GM21360 (cell line): ENCODE measurements at regions not wholly inside any gene's neighbourhood (a gene's known extent, or its start where the extent isn't known, plus 50 kb on each side); places are given as distances from the start of the nearest gene placed in this dataset.

Source experiments
- ATAC-seq: cut with Tn5 transposase; IDR thresholded peaks from one replicate; pipeline ENCODE4 v1.9.1; 2021; ENCODE audit warnings: mild to moderate bottlenecking, moderate library complexity; ENCODE audit not compliant: unreplicated experiment

DNA sequence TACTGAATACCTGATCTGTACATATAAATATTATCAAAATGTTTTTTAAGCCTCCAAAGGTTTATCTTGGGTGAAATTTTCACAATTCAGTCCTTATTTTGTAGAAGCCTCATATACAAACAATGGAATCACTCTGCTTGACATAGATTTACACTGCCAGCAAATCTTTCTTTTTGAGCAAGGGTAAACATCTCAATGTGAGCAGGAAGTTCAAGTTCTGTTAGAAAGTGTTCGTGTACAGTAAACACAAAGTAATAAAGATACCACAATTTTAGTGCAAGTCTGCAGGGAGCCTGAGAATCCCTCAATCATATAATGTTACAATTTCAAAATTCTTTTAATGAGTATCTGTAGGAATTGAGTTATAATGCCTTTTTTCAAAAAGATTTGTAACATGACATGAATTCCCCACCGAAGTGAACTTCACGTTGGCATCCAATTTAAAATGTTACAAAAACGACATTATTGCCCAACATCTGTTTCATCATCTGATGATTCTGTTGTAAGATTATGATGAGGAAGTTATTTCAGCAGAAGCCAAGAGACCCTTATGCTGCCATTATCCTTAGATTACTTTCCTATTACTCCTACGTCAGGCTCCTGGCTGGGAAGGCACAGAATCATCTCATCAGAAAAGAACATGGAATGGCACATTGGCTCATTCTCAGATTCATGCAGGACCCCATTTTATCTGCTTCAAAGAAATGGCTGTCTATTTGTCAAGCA lies 283.9 kb upstream of the ACVR2A start:
- no peak for ATAC-seq

GRCh38 chr2:147559070-147559725 lies 285.6 kb upstream of the ACVR2A start:
- ATAC-seq: no peak

- no peak for ATAC-seq
Measured at GRCh38 chr2:147558620-147559019, 286.2 kb upstream of the ACVR2A start.

DNA sequence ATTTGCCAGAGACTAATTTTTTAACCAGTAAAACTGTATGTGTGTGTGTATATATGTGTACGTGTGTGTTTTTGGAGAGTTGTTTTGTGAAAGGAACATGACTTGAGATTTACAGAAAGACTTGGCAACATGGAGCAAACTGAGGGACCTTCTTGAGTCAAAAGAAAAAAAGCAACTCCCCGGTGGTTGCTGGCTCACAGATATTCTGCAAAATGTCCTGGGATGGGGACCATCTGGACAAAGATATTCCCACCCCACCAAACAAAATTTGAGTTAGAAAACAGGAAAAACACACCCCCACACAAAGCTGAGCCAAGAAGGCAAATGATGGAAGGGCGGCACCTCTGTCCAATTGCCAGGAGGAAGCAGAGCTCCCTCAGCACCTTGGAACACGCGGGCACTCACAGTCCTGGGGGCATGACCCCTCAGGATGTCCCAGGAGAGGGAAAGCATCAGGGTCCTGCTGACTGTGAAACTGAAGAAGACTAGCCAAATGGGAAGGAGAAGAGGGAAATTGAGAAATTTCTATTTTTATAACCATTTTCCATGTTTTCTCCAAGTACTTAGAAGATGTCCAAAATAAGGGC lies 290.2 kb upstream of the ACVR2A start:
- ATAC-seq: no peak

GRCh38 chr2:147553775-147554271 lies 291.0 kb upstream of the ACVR2A start:
- ATAC-seq: no peak

DNA sequence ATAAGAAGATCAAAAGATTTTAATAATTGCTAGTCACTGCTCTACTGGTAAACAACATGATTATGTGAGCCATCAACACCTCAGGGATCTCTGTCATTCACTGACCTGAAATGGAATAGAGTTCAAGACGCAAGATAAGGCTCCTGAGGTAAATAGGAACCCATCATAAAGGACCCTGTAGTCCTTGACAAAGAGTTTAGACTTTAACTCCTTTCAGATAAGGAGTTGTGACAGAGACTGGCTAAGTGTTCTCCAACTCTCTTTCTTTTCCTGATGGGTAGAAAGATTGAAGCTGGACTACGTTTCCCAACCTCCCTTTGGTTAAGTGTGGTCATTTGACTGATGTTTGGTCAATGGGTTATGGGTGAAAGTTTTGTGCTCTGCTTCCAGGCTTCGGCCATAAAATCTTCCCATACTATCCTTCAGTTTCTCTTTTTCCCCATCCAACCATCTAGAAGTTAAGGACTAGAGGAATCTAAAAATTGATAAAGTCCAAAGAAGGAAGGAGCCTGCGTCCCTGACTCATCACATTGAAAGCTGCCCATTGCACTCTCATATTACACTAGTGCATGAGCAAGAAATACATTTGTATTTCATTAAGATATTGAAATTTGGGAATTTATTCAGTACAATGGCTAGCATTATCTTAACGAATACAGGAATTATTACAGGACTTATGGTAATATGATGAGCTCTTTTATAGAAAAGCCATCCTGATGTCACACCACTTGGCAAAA lies 293.7 kb upstream of the ACVR2A start:
- no peak for ATAC-seq

GRCh38 chr2:147549054-147549453 lies 295.8 kb upstream of the ACVR2A start:
- no peak for ATAC-seq

DNA sequence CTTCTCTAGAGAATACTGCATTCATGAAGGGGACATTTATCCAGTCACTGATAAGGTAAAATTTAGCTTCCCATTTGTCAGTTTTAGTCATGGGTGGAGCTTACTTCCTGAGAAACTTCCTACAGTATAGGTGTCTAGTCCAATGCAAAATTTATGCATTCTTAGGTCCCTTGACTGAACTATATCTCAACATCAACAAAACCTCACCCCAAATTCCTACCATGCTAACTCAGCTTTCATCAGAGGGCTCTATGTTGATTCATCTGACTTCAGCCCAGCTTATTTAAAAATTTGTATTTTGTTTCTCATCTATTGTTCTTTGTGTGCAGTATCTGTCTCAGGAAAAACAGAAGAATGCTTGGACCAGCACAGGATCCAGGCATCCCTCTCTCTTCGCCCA lies 296.4 kb upstream of the ACVR2A start:
- no peak for ATAC-seq

GRCh38 chr2:147547440-147547839 lies 297.4 kb upstream of the ACVR2A start:
- ATAC-seq: no peak

GRCh38 chr2:147546109-147546508 lies 298.7 kb upstream of the ACVR2A start:
- no peak for ATAC-seq

DNA sequence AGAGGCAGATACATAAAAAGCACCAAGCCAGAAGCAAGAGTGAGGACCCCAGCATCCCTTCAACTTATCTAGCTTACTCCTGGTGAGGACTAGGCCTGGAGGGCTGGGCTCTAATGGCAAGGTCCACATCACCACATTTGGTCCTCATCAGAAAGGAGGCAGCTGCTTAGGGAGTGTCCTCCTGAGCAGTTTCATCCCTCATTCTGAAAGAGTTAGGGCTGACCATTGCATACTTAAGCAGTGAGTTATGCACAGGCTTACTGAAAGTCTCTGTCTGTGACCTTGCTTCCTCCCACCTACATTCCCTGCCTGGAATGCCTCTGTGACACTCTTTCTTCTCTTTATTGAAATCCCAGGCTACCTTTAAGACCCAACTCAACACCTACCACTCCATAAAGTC lies 301.8 kb upstream of the ACVR2A start:
- no peak for ATAC-seq

- ATAC-seq: no peak
Measured at GRCh38 chr2:147542351-147542750, 302.5 kb upstream of the ACVR2A start.

DNA sequence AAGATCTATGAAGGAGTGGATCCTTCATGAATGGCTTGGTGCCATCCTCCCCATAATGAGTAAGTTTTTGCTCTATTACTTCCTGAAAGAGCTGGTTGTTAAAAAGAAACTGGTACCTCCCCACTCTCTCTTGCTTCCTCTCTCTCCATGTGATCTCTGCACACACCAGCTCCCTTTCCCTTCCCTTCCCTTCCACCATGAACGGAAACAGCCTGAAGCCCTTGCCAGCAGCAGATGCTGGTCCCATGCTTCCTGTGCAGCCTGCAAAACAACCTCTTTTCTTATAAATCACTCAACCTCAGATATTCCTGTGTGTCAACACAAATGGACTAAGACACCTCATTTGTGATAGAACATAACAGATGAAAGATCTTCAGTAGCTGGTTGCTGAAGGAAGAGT lies 303.5 kb upstream of the ACVR2A start:
- no peak for ATAC-seq

DNA sequence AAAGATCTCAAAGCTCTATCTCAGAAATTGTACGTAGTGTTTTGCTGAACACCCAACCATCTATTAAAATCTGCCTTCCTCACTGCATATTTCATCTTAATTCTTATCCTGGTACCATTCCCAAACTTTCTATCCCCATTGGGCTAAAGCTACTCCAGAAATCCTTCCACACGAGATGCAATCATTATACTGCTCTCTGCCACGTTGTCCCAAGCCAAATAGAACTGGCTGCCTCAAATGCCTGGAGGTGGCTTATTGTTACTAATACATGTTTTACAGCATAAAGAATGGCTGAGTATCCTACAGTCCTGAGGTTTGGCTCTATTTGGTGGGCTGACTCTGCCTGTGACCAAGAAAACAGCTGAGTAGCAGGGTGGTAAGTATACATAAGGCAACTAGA lies 306.0 kb upstream of the ACVR2A start:
- ATAC-seq: no peak

DNA sequence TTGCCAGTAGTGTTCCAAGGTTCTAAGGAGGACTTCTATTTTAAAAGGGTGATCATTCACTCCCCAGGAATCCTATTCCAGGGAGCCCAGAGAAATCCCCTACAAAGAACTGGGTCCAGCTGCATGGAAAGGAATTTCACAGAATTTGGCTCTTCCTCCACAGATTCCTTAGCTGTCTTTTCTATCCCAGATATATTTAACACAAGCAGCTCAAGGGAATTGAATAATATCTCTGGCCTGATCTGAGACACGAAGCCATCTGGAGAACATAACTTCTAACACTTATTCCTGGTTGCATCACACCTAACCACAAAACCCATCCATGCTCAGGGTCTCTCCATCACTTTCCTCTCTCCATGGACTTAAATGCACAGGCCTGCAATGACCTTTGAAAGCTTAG lies 306.7 kb upstream of the ACVR2A start:
- no peak for ATAC-seq

DNA sequence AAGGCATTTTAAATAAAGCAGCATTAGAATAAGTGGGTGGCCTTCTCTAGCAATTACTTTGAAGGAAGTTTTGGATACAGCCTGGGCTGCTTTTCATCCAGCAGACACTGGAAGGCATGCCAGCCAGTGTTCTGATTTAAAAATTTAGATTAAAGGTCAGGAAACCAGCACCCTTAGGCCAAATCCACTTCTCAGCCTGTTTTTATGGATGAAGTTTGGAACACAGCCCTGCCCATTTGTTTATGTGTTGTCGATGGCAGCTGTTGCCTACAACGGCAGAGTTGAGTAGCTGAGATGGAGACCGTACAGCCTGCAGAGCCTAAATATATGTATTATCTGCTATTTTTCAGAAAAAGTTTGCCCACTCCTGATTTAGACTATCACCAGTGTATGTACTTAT lies 313.6 kb upstream of the ACVR2A start:
- no peak for ATAC-seq

GRCh38 chr2:147530033-147530432 lies 314.8 kb upstream of the ACVR2A start:
- ATAC-seq: no peak

GRCh38 chr2:147525819-147526489 lies 318.9 kb upstream of the ACVR2A start:
- ATAC-seq: no peak

DNA sequence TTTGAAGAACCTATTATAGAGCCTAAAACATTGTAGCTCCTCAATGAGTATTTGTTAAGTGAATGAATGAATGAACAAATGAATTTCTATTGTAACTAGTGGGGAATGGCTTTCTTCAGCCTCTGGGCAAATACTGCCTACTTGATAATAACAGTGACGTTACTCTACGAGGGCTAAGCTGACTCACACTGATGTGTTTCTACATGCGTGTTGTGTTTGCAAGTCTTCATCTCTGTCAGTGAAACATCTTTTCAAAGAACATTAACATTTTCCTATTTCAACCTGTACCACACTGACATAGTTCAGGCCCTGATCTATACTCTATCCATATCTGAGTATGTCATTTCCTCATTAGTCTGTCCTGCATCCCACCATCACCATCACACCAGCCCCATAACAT lies 319.9 kb upstream of the ACVR2A start:
- ATAC-seq: no peak

DNA sequence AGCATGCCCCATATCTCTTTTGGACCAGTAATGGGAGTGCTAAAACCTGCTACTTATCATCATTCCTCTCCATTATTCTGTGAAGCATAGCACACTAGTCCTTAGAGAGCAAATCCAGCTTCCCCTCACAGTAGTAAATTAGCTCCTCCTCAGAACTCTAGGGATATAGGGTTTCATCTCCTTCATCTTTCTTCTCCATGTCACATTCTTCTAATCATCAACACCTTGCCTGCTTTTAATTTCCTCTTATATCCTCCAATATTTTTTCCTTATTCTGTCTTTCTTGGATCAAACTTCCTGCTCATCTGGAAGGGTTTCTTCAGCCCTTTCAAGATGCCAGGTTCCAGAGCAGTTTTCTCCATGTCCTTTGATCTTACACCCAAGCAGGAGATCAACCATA lies 321.4 kb upstream of the ACVR2A start:
- ATAC-seq: no peak

DNA sequence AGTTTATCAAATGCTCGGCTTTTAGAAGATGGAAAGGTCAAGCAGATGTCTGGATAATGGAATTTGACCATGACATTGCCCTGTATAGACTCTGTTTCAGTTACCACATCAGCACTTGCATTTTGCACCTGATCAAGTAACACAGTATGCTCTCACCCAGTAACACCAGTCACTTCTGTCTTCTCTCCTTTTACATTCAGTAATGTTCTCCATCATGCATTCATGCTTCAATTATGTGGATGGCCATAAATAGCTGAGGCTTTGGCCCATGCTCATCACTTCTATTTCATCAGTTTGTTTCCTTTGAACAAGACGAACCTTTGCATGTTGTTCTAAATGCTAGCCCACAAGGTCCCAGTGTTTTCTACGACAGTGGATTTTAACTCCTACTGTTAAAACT lies 322.9 kb upstream of the ACVR2A start:
- no peak for ATAC-seq
